Non-pigmented ciliary epithelial cell (primary cell): ENCODE measurements at regions not wholly inside any gene's neighbourhood (a gene's known extent, or its start where the extent isn't known, plus 50 kb on each side); places are given as distances from the start of the nearest gene placed in this dataset.
A peak's percentile ranks its signal among the peaks of the same experiment; 100 is the strongest.
"Not testable (repeated sequence)": the region's sequence is repeated elsewhere in the genome, so short reads cannot be mapped to it uniquely, and the experiment has no call there.

Experiments used
- DNase-seq: peaks from one replicate; pipeline ENCODE4 v3.0.0-alpha.2; 2010; ENCODE audit warnings: low read depth

DNA sequence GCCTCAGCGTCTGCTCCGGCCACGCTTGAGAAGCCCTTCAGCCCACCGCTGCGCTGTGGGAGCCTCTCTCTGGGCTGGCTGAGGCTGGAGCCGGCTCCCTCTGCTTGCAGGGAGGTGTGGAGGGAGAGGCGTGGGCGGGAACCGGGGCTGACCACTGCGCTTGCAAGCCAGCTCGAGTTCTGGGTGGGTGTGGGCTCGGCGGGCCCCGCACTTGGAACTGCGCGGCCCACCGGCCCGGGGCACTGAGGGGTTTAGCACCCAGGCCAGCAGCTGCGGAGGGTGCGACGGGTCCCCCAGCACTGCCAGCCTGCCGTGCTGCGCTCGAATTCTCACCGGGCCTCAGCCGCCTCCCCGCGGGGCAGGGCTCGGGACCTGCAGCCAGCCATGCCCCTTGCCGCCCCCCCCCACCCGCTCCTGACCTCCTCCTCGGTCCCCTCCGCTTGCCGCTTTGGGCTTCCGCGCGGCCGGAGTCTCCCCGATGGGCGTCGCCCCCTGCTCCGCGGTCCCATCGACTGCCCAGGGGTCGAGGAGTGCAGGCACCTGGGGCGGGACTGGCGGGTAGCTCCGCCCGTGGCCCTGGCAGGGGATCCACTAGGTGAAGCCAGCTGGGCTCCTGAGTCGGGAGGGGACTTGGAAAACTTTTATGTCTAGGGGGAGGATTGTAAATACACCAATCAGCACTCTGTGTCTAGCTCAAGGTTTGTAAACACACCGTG is 106.7 kb downstream of the RAP2B start:
- no peak for DNase-seq

DNA sequence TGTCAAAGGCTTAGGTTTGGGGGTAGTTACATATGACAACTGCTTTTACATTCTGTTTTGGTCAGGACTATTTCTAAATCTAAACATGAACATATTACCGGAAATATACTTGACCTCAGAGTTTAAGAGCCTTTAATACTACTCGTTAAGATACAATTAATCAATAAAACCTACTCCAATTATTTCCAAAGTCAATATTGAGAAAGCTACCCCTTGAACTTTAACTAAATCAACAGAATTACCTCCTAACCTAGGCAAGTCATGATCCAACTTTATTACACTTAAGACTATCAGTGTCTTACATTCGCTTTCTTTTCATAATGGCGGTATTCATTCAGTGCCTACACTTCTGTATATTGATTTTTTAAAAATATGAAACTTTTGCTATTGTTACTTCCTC is 107.7 kb downstream of the RAP2B start:
- no peak for DNase-seq

DNA sequence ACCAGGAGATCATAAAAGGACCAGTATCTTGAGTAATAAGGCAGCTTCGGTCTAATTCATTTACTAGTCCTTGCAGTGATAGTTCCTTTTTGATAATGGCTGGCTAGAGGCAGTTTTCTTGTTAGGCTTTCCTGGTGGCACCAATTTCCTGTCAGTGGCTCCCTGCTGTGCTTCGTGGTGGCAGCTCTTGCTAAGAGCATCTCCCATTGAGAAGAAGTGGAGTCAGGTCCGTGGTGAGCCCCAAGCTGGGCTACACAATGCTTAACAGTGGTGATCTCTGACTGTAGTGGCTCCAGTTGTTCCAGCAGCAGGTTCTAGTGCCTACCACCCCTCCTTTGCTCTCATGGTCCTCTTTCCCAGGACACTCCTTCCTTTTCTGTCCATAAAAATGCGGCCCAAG is 111.2 kb downstream of the RAP2B start:
- DNase-seq, result no peak

DNA sequence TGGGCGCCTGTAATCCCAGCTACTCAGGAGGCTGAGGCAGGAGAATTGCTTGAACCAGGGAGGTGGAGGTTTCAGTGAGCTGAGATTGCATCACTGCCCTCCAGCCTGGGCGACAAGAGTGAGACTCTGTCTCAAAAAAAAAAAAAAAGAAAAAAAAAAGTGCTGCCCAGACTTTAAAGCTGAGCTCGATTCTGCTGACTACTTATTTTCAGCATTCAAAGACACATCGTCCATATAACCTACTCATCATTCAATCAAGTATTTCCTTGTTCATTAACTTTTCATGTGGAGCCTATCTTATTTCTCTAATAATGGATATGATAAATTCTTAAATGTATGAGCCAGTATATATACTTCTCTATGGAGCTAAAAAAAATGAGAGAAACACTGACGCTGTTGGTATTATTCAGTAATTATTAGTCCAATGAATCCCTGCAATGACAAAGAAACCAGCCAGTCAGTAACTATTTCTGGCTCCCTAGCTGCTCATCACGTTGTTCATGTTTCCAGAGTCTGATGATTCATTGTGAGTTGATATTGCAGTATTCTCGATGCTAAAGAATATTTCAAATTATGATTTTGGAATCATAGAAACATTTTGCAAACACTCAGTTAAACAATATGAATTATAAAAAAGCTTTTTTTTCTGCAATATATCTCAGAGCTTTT is 111.9 kb downstream of the RAP2B start:
- no peak for DNase-seq

DNA sequence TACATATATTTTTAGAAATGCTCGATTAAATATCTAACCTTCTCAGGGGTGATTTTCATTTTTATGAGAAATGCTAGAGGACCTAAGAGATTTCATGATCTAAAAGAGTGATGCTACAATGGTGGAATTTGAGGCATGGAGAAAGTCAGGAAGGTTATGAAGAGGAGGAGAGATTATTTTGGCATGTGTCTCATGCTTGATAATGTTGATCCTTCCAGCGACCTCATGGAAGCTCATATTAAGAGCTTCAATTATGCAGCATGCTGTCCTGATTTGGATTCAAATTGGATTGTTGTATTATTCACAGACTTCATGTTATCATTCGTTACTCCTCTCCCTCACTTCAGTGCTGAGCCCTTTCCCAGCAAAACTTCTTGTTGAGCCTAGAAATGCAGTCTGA is 112.5 kb downstream of the RAP2B start:
- DNase-seq, result no peak

DNA sequence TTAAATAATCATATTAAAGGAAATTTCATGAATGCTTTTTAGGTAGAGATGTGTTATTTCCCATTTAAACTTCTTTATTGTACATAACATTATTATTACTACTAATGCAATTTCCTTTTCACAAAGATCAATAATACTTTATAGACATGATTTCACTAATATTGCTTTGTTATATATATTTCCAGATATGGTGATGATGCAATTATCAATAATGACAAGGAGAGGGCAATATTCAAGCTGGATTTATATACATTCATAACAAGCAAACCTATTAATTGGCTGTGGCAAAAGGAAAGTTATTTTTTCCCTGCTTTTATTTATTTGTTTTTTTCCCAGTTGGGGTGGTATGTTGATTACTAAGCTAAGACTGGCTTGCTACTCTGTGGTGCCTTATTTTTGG is 113.5 kb downstream of the RAP2B start:
- DNase-seq, result no peak

DNA sequence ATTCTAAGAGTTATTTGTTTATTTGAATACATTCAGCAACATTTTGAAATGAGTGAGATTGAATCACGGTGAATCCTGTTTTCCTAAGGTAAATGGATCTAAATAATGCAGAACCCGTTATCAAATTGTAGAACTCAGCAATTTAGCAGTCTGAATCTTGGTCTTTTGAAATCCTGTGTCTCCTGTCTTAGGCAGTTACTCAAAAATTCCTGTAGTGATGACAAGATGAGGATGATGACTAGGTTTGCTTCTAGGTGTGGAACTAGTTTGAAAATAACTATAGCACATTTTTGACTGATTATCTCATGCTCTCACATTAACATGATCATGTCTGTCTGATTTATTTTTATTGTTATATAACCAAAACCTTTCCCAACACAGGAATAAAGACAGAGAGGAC is 115.0 kb downstream of the RAP2B start:
- no peak for DNase-seq

DNA sequence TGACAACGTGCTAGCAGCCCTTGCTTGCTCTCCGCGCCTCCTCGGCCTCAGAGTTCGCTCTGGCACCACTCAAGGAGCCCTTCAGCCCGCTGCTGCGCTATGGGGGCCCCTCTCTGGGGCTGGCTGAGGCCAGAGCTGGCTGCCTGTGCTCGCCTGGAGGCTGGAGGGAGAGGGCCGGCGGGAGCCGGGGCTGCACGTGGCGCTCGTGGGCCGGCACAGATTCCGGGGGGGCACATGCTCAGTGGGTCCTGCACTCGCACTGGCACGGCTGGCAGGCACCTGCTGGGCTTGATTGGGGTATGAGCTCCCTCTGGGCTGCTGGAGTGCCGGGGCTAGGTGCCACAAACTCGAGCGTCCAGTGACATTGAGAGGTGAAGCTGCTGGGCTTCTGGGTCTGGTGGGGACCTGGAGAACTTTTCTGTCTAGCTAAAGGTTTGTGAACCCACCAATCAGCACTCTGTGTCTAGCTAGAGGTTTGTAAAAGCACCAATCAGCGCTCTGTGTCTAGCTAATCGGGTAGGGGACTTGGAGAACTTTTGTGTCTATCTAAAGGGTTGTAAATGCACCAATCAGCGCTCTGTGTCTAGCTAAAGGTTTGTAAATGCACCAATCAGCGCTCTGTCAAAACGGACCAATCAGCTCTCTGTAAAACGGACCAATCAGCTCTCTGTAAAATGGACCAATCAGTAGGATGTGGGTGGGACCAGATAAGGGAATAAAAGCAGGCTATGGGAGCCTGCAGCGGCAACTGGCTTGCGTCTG is 119.4 kb downstream of the RAP2B start:
- not testable (repeated sequence) for DNase-seq

DNA sequence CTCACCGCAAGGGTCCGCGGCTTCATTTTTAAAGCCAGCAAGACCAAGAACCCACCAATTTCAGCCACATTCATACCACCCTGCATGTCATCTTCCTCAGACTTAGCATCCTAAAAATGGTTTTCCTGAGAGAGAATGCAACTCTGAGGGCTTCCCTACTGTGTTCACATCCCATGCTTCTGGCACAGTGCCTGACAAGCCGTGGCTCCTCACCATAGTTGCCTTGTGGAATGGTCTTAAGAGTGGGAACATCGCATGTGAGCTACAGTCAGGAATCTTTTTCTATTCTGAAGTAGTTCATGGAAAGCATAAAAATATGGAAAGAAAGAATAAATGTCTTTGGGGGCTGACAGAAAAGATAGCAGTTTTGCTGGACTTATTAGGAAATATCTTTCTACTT is 120.3 kb downstream of the RAP2B start:
- DNase-seq, result no peak

DNA sequence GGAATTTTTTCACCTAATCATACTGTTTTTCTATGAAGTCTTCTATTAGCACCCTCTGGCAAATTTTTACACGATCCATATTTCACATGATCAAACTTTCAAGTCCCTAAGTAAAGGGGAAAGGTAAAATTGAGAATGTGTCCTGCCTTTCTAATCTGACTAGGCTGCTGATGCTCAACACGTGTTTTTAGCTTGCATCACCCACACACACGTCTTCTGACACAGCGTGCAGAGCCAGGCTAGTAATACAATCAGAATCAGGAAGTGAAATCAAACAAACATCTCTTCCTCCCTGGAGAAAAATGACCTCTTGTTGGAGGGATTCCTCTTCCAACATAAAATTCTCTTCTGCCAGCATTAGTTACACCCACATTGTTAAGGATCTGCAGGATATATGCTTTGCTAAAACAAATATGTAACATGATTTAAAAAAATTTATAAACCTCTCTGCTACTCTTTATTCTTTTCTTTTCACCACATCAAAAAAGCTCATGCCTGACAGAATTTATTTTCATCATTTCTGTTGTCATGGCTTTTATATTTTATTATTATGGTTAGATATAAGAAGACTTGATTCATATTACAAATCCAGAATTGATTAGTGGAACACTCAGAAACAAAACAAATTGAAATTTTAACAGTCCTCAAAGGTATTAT is 122.4 kb downstream of the RAP2B start:
- DNase-seq, result peak; percentile 83

DNA sequence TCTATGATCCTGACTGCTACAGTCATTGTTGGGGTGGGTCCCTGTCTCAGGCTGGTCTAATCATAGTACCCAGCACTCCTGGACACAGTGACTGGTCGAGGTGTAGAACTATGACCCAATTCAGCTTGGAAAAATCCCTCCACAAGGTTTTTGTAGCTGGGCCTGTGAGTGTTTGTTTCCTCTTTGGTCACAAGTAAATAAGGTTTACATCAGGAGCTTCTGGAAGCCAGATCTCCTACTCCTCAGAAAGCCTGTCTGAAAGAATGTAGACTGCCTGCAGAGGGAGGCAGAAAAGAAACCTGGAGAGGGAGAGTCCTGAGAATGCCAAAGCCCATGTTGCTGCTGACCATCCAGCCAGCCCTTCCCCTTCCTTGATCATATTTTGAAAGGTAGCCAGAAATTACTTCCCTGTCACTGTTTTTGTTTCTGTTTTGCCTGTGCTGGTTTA is 123.2 kb downstream of the RAP2B start:
- DNase-seq, result no peak

DNA sequence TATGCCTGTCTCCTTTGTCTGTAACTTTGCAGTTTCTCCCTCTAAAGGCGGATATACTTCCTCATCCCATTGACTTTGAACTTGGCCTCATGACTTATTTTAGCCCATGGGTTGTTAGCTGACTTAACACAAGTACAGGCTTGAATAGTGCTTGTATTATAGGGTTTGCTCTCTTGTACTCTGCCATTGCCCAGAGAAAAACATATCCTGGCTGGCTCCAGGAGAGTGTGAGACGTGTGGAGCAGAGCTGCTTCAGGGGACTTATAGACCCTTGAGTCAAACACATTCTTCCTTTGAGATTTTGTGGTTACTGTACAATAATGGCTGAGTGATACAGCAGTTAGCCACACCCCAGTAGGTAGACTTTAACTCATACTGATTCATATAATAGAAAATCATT is 124.0 kb downstream of the RAP2B start:
- DNase-seq, result no peak

DNA sequence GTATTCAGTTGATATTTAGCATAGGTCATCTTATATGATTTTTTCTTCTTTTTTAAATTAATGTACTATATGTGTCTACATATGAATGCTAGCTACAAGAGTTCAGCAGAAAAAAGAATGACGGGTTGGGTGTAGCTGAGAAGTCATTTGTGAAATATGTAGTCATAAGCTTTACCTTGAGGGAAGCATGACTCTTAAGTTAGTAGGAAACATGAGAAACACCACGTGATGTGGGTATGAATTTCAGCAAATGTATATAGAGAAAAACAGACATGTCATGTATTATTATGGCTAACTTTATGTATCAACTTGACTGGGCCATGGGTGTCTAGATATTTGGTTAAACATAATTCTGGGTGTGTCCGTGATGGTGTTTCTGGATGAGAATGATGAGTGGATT is 125.0 kb downstream of the RAP2B start:
- no peak for DNase-seq

DNA sequence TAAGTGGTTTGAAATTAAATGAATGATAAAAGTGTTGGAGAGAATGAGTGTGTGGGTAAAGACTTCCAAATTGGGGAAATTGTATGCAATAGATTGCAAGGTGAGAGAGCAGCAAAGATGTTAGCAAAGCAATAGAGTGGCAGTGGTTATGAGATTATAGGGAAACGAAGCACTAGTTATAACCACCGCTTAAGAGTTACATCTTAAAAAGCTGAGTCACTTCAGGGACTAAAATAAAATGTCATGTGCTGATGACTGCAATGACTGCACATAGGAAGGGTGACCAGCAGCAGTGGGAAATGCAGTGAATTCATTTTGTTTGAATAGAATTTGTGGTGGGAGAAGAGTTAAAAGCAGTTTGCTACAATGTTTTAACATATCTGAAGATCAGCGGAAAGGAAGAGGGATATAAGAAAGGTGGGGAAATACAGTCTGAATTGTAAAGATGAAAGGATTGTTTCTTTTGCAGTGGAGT is 127.3 kb downstream of the RAP2B start:
- no peak for DNase-seq

DNA sequence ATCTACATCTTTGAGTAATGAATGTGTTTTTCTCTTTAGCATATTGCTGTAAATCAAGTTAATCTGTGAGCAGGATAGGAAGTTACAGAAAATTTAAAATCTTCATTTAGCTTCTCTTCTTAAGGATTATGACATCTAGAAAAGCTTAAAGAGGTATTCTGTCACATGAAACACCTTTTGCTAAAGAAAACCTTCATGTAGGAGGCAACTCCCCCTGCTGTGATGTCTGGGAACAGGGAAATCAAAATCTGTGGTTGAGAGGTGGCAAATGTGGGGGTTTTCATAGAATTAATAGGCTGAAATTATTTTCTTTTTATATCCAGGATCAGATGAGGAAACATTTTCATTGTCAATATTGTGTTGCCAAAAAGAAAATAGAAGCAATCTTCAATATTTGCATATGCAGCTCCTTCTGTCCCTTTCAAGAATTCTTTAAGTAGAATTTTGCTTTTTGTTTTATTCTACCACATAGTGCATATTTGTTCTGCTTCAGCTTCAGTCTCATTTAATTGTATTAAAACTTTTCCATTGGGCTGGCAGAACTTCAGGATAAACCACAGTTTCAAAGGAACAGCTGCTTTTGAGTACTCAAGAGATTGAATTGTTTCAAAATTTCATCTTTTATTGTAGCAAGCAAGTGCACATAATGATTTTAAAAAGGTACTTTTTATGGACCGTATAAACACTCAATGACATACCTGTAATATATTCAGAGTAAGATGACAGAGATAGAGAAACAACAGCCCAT is 128.4 kb downstream of the RAP2B start:
- DNase-seq, result no peak

DNA sequence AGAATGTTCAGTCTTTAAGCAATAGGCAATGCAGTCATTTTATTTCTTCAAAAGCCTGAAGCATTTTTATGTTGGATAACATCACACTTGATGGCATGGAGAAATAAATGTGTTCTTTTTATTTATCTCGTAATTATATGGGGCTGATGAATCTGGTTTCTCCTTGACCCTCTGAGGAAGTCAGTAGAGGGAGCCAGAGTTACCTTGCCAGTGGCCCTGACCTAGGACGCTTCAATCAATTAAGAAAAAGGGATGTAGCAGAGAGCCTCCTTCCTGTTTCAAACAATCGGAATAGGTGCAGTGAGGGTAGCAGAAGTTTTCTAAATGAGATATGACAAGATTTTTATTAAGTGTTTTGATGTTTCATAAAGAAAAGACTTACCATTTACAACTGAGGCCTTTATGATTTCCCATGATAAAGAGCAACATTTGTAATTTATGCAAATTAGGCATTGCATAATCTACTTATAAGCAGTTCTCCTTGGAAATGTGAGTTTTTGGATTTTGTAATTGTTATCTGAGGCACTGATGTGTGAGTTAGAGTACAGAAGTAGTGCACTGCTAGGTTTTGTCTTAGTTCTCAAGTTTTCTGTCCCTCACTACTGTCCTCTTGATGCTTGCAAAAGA is 129.1 kb downstream of the RAP2B start:
- DNase-seq, result no peak

DNA sequence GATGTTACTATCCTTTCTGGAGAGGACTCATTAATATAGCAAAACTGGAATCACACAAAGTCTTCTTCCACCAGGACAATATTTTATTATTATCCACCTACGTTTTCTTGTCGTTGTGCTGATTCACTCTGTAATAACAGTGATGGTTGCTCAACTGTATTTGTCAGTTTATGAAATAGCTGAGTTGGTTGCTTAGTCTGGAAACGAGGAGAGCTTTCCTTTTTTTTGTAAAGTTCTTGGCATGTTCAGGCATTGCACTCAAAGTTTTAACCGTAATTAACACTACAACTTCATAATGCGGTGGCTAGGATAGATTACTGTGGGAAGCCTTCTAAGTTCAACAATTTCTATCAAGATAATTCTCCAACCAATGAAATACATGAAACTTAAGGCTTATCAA is 131.2 kb downstream of the RAP2B start:
- DNase-seq, result no peak

DNA sequence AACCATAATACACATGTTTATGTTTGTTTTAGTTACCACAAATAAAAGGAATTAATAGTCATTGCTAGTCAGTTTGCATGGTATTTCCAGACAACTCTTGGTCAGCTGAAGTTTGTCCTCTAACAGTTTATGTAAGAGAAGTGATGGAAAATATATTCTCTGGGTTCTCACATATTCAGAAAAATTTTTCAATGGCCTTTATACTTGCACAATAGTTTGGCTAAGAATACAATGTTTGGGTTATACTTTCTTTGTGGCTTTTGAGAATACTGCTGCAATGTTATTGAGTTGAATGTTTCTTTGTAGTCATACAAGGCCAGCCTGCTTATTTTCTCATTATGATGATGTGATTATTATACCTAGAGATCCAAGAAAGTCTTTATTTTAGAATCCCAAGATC is 133.9 kb downstream of the RAP2B start:
- no peak for DNase-seq

DNA sequence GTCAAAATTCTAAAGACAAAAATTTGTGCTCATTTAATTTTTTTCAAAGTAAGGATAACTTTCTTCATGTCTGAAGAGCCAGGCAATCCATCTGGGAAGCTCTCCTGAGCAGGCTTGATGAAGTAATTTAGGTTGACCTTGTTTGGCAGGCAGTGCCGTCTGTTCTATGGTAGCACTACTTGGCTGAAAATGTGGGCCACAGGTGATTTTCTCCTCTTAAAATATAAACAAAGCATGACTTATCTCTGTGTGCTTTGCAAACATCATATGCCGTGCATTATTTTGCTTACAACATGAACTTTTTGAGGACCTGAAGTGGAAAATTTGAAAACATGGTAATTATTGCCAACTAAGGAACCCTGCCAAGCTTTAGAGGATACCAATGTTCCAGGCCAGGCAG is 143.2 kb downstream of the RAP2B start:
- DNase-seq, result no peak

DNA sequence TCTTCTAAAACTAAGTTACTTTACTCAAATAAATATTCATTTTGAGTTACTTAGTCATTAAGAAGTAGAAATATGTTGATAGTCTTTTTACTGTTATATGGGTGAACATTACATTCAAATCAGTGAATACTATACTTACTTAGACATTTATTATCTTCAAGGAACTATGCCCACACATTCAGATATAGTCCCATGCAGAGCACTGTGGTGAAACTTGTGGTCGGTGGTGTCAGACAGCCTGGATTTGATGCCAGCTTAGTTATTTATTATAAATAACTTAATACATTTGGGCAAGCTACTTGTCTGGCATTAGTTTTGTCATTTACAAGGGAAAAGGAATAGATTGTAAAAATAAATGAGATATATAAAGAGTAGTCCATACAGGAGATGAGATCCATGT is 149.5 kb downstream of the RAP2B start:
- no peak for DNase-seq

DNA sequence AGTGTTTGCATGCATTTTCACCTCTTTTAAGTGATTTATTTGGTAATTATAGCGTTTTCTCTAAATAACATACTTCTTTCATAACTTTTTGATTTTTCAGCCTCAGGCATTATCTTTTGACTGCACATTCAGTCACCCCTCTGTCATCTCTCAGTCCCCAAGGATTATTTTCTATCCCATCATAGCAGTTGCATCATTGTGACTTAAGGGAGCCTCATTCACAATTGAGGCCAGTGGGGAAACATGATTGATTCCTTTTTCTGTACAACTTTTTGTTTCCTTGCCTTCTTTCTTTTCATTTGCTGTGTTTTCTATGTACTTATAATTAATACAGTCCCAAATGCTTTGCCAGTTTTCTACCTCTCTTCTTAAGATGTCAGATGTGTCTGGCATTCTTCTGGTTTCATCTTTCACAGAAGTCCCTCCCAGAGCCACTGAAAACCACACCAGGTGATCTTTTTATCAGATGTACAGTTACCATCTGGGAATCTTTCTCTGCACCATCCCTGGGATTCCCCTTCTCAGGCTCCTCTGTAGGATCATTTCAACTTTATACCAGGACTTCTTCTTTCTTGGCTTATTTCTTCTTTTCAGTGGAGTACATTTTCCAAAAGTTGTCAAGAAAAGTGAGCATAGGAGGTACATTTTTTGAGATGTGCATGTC is 151.4 kb downstream of the RAP2B start:
- DNase-seq, result no peak
